Adrenal gland (tissue), 5 donors: ENCODE measurements at regions not wholly inside any gene's neighbourhood (a gene's known extent, or its start where the extent isn't known, plus 50 kb on each side); places are given as distances from the start of the nearest gene placed in this dataset.

Source experiments
- CTCF ChIP-seq, 6 experiments: fragments of 450-650 bp in 4 of 6; fragments of 200-600 bp in 2 of 6; sonication (generic) in 1 of 6; IDR thresholded peaks; 1 replicate in 5 of 6; 2 replicates in 1 of 6; pipeline versions ENCODE4 v1.5.1 to v1.8.0; 2016 to 2021; ENCODE audit warnings: antibody characterized with exemption in 6 of 6, mild to moderate bottlenecking in 2 of 6, moderate library complexity in 1 of 6
- POLR2A ChIP-seq, 2 donors: fragments of 450-650 bp; IDR thresholded peaks; one replicate each; pipeline ENCODE4 v1.6.1; 2017; ENCODE audit warnings: antibody characterized with exemption in 2 of 2, mild to moderate bottlenecking in 2 of 2, moderate library complexity in 1 of 2
- donor health status: DM: no; HTN: no; CAD: no.

- no peak for TF ChIP-seq CTCF (IDR thresholded peaks at IDR 0.05)
- no peak for TF ChIP-seq POLR2A (IDR thresholded peaks at IDR 0.05)
These were observed 257.1 kb upstream of the MAP3K1 start for GRCh38 chr5:56558131-56558745.
